Mesenchymal stem cell (in vitro differentiated cells and primary cell): ENCODE measurements at regions not wholly inside any gene's neighbourhood (a gene's known extent, or its start where the extent isn't known, plus 50 kb on each side); places are given as distances from the start of the nearest gene placed in this dataset.

Experiments used
- DNase-seq: peaks from one replicate; pipeline ENCODE4 v3.0.0-alpha.2; 2013
- H2AFZ ChIP-seq: one replicate; pipeline ENCODE4 v1.6.1; 2013; ENCODE audit warnings: low read depth, mild to moderate bottlenecking, control low read depth, inconsistent platforms, low read length, moderate library complexity
- H2AK5ac ChIP-seq: 2 replicates; pipeline ENCODE4 v1.6.1; 2013; ENCODE audit warnings: low read length, moderate library complexity, mild to moderate bottlenecking, inconsistent platforms; ENCODE audit not compliant: severe bottlenecking
- H2BK120ac ChIP-seq: one replicate; pipeline ENCODE4 v1.6.1; 2013; ENCODE audit warnings: low read depth, mild to moderate bottlenecking, inconsistent platforms, low read length, moderate library complexity
- H2BK12ac ChIP-seq, 2 experiments: one replicate each; pipeline ENCODE4 v1.6.1; 2013; ENCODE audit warnings: inconsistent platforms in 2 of 2, low read length in 2 of 2, mild to moderate bottlenecking in 2 of 2, moderate library complexity in 2 of 2, control low read depth in 1 of 2
- H2BK15ac ChIP-seq: one replicate; pipeline ENCODE4 v1.6.1; 2013; ENCODE audit warnings: mild to moderate bottlenecking, low read depth, inconsistent platforms; ENCODE audit not compliant: poor library complexity, severe bottlenecking
- H2BK5ac ChIP-seq: 2 replicates; pipeline ENCODE4 v1.6.1; 2013; ENCODE audit warnings: low read depth, mild to moderate bottlenecking, low read length, control low read depth, inconsistent platforms; ENCODE audit not compliant: poor library complexity, severe bottlenecking
- H3K14ac ChIP-seq, 2 experiments: one replicate each; pipeline ENCODE4 v1.6.1; 2013; ENCODE audit warnings: inconsistent platforms in 2 of 2, low read length in 2 of 2, control low read depth in 1 of 2, mild to moderate bottlenecking in 1 of 2, moderate library complexity in 1 of 2
- H3K18ac ChIP-seq, 2 experiments: one replicate each; pipeline ENCODE4 v1.6.1; 2013; ENCODE audit warnings: inconsistent platforms in 2 of 2, low read length in 2 of 2, control low read depth in 1 of 2, low read depth in 1 of 2, mild to moderate bottlenecking in 1 of 2
- H3K23ac ChIP-seq, 2 experiments: one replicate each; pipeline ENCODE4 v1.6.1; 2013; ENCODE audit warnings: inconsistent platforms in 2 of 2, low read length in 2 of 2, mild to moderate bottlenecking in 2 of 2, moderate library complexity in 2 of 2, control low read depth in 1 of 2
- H3K27ac ChIP-seq: 2 replicates; pipeline ENCODE4 v1.5.1; 2013; ENCODE audit warnings: mild to moderate bottlenecking, moderate library complexity, low read length, control low read depth, inconsistent platforms; ENCODE audit not compliant: poor library complexity, severe bottlenecking
- H3K27me3 ChIP-seq, 2 experiments: 2 replicates each; pipeline versions ENCODE4 v1.6.1 to v1.7.0; 2013; ENCODE audit warnings: low read length in 2 of 2, mild to moderate bottlenecking in 2 of 2, moderate library complexity in 2 of 2, control low read depth in 1 of 2, inconsistent platforms in 1 of 2; ENCODE audit not compliant: control insufficient read depth in 1 of 2, insufficient read depth in 1 of 2
- H3K36me3 ChIP-seq, 2 experiments: 2 replicates each; pipeline versions ENCODE4 v1.6.1 to v1.7.0; 2013; ENCODE audit warnings: low read length in 2 of 2, control low read depth in 1 of 2, inconsistent platforms in 1 of 2, low read depth in 1 of 2, mild to moderate bottlenecking in 1 of 2; ENCODE audit not compliant: insufficient read depth in 2 of 2, control insufficient read depth in 1 of 2
- H3K4ac ChIP-seq, 2 experiments: one replicate each; pipeline ENCODE4 v1.6.1; 2013; ENCODE audit warnings: inconsistent platforms in 2 of 2, low read length in 2 of 2, mild to moderate bottlenecking in 2 of 2, moderate library complexity in 2 of 2, control low read depth in 1 of 2, low read depth in 1 of 2
- H3K4me1 ChIP-seq: 2 replicates; pipeline ENCODE4 v1.6.1; 2013; ENCODE audit warnings: low read depth, low read length, control low read depth; ENCODE audit not compliant: control insufficient read depth, insufficient read depth
- H3K4me2 ChIP-seq: 2 replicates; pipeline ENCODE4 v1.6.1; 2013; ENCODE audit warnings: low read length, mild to moderate bottlenecking, inconsistent platforms; ENCODE audit not compliant: poor library complexity, severe bottlenecking
- H3K4me3 ChIP-seq, 2 experiments: 2 replicates each; pipeline versions ENCODE4 v1.5.1 to v1.7.0; 2013; ENCODE audit warnings: low read length in 2 of 2, mild to moderate bottlenecking in 2 of 2, control low read depth in 1 of 2, low read depth in 1 of 2; ENCODE audit not compliant: insufficient read depth in 1 of 2
- H3K79me1 ChIP-seq: replicated peaks from 2 replicates; pipeline ENCODE4 v1.6.1; 2013; ENCODE audit warnings: mild to moderate bottlenecking, control low read depth, low read length, inconsistent platforms; ENCODE audit not compliant: poor library complexity, severe bottlenecking
- H3K9ac ChIP-seq: 2 replicates; pipeline ENCODE4 v1.7.0; 2013; ENCODE audit warnings: mild to moderate bottlenecking, low read length, moderate library complexity
- H3K9me3 ChIP-seq: 2 replicates; pipeline ENCODE4 v1.7.0; 2013; ENCODE audit warnings: mild to moderate bottlenecking, low read length; ENCODE audit not compliant: control insufficient read depth
- H4K8ac ChIP-seq: one replicate; pipeline ENCODE4 v1.6.1; 2013; ENCODE audit warnings: inconsistent platforms, mild to moderate bottlenecking, low read length, moderate library complexity
- H4K91ac ChIP-seq: one replicate; pipeline ENCODE4 v1.6.1; 2013; ENCODE audit warnings: mild to moderate bottlenecking, low read length, inconsistent platforms
- WGBS: methylation state at CpG from one replicate; pipeline ENCODE4 v1.1.7; 2013; ENCODE audit warnings: mixed read lengths; 5-methylcytosine and 5-hydroxymethylcytosine counted together

GRCh38 chr10:78455811-78456210 is 422.1 kb downstream of the RPS24 start:
- Histone ChIP-seq H4K8ac (peak overlapping the region; percentile 62), H3K9me3 (no peaks in the 10 kb centered on the region), H4K91ac (no peak overlapping the region), H2BK15ac (no peak overlapping the region), H3K4ac (no peak overlapping the region), H3K36me3 (no peaks in the 10 kb centered on the region), H3K18ac (peak overlapping the region in 1 of 2 experiments; percentile 26), H3K14ac (no peak overlapping the region), H2BK5ac (no peak overlapping the region), H3K23ac (no peak overlapping the region), H3K4me1 (peaks cover 8% of the 10 kb centered on the region), H3K4me2 (no peak overlapping the region), H3K27ac (no peak overlapping the region), H2AK5ac (no peak overlapping the region), H2BK12ac (no peak overlapping the region), H3K4me3 (no peak overlapping the region), H3K79me1 (no peaks in the 10 kb centered on the region), H3K27me3 (peaks cover 5 to 16% of the 10 kb centered on the region in 2 experiments), H2BK120ac (no peak overlapping the region), H2AFZ (no peak overlapping the region), H3K9ac (no peak overlapping the region)
- no peak for DNase-seq
- WGBS: 57% methylated on average over 9 of the region's 9 CpGs

- Histone ChIP-seq H3K4ac (no peak overlapping the region), H3K18ac (no peak overlapping the region), H4K91ac (no peak overlapping the region), H3K27me3 (peaks cover 5 to 9% of the 10 kb centered on the region in 2 experiments), H3K4me2 (no peak overlapping the region), H2AFZ (no peak overlapping the region), H3K36me3 (no peaks in the 10 kb centered on the region), H3K27ac (no peak overlapping the region), H3K9ac (no peak overlapping the region), H2BK120ac (no peak overlapping the region), H2BK15ac (peak overlapping the region; percentile 33), H2AK5ac (no peak overlapping the region), H3K4me1 (peaks cover 8% of the 10 kb centered on the region), H3K9me3 (no peaks in the 10 kb centered on the region), H3K23ac (no peak overlapping the region), H2BK5ac (no peak overlapping the region), H3K4me3 (no peak overlapping the region), H3K14ac (no peak overlapping the region), H3K79me1 (no peaks in the 10 kb centered on the region), H4K8ac (no peak overlapping the region), H2BK12ac (peak overlapping the region in 1 of 2 experiments; percentile 28)
- no peak for DNase-seq
- 92% methylated on average over 13 of the region's 13 CpGs for WGBS
Observed at GRCh38 chr10:78456649-78457400, 423.2 kb downstream of the RPS24 start.

- no peaks in the 10 kb centered on the region for H3K9me3 ChIP-seq
- no peak overlapping the region for H2BK120ac ChIP-seq
- no peak overlapping the region for H3K4me2 ChIP-seq
- H2BK12ac ChIP-seq: no peak overlapping the region
- peak; percentile 68 for DNase-seq
- H3K4ac ChIP-seq: no peak overlapping the region
- H3K27me3 ChIP-seq: peaks cover 5 to 6% of the 10 kb centered on the region in 2 experiments
- H3K4me3 ChIP-seq: no peak overlapping the region
- no peak overlapping the region for H3K9ac ChIP-seq
- H4K8ac ChIP-seq: no peak overlapping the region
- H3K36me3 ChIP-seq: no peaks in the 10 kb centered on the region
- H2AFZ ChIP-seq: no peak overlapping the region
- WGBS: 55% methylated on average over 7 of the region's 8 CpGs
- no peak overlapping the region for H2BK5ac ChIP-seq
- H3K18ac ChIP-seq: no peak overlapping the region
- H3K4me1 ChIP-seq: peaks cover 8% of the 10 kb centered on the region
- no peak overlapping the region for H2AK5ac ChIP-seq
- no peak overlapping the region for H2BK15ac ChIP-seq
- no peak overlapping the region for H3K27ac ChIP-seq
- no peak overlapping the region for H3K14ac ChIP-seq
- no peak overlapping the region for H3K23ac ChIP-seq
- no peaks in the 10 kb centered on the region for H3K79me1 ChIP-seq
- peak overlapping the region; percentile 53 for H4K91ac ChIP-seq
Observed at GRCh38 chr10:78457804-78458482, 424.3 kb downstream of the RPS24 start.

- H3K27ac ChIP-seq: no peak overlapping the region
- H2AFZ ChIP-seq: no peak overlapping the region
- no peak overlapping the region for H3K9ac ChIP-seq
- H3K4ac ChIP-seq: no peak overlapping the region
- H3K79me1 ChIP-seq: no peaks in the 10 kb centered on the region
- H4K8ac ChIP-seq: no peak overlapping the region
- H3K36me3 ChIP-seq: no peaks in the 10 kb centered on the region
- 90% methylated on average over 3 of the region's 3 CpGs for WGBS
- no peak overlapping the region for H3K14ac ChIP-seq
- H2BK5ac ChIP-seq: no peak overlapping the region
- H3K9me3 ChIP-seq: no peaks in the 10 kb centered on the region
- H2AK5ac ChIP-seq: no peak overlapping the region
- H4K91ac ChIP-seq: no peak overlapping the region
- peak; percentile 71 for DNase-seq
- H3K4me1 ChIP-seq: peaks cover 8% of the 10 kb centered on the region
- peaks cover 0 to 6% of the 10 kb centered on the region in 2 experiments for H3K27me3 ChIP-seq
- no peak overlapping the region for H2BK15ac ChIP-seq
- no peak overlapping the region for H2BK120ac ChIP-seq
- peak overlapping the region in 1 of 2 experiments; percentile 57 for H3K18ac ChIP-seq
- no peak overlapping the region for H3K4me2 ChIP-seq
- H2BK12ac ChIP-seq: peak overlapping the region in 1 of 2 experiments; percentile 59
- no peak overlapping the region for H3K23ac ChIP-seq
- H3K4me3 ChIP-seq: no peak overlapping the region
Observed at GRCh38 chr10:78458983-78459638, 425.4 kb downstream of the RPS24 start.
